ENCODE measurements at regions not wholly inside any gene's neighbourhood (a gene's known extent, or its start where the extent isn't known, plus 50 kb on each side); places are given as distances from the start of the nearest gene placed in this dataset.
A peak's percentile ranks its signal among the peaks of the same experiment; 100 is the strongest.
"Not testable (repeated sequence)": the region's sequence is repeated elsewhere in the genome, so short reads cannot be mapped to it uniquely, and the experiment has no call there.

GRCh38 chr19:30817965-30818567 is 445.9 kb downstream of the ZNF536 start:
- DNase-seq (ENCODE audit: low spot score), result no peak

DNA sequence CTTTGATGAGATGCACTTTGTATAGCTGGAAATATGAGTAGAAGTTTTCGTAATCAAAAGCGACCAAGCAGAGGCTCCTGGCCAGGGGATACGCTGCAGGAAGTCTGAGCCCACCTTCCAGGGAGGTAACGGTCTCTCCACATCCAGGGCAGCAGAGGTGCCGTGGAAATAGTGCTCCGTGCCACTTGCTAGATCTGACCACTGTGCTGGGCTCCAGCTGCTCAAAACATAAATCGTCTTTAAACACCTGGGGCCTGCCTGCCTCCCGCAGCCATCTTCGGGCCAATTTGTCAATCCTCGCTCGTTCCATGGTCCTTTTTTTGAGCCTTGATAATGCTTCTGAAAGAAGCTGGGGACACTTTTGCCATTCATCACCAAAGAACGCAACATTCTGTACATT is 445.0 kb downstream of the ZNF536 start:
- no peak for DNase-seq (ENCODE audit: low spot score)

DNA sequence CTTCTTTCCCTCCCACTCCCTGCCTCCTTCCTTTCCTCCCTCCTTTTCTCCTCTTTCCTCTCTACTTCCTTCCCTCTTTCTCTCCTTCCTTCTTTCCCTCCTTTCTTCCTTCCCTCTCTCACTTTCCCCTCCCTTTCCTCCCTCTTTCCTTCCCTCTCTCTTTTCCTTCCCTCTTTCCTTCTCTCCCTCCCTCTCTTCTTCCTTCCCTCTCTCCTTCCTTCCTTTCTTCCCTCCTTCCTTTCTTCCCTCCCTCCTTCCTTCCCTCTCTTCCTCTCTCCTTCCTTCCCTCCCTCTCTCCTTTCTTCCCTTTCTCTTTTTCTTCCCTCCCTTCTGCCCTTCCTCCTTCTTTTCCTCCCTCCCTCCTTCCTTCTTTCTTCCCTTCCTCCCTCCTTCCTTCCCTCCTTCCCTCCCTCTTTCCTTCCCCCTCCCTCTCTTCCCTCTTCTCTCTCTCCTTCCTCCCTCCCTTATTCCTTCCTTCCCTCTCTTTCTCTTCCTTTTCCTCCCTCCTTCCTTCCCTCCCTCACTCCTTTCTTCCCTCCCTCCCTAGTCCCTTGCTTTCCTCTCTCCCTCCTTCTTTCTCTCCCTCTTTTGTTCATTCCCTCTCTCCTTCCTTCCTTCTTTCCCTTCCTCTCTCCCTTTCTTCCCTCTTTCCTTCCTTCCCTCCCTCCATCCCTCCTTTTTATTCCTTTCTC is 443.9 kb downstream of the ZNF536 start:
- no peak for DNase-seq (ENCODE audit: low spot score)

DNA sequence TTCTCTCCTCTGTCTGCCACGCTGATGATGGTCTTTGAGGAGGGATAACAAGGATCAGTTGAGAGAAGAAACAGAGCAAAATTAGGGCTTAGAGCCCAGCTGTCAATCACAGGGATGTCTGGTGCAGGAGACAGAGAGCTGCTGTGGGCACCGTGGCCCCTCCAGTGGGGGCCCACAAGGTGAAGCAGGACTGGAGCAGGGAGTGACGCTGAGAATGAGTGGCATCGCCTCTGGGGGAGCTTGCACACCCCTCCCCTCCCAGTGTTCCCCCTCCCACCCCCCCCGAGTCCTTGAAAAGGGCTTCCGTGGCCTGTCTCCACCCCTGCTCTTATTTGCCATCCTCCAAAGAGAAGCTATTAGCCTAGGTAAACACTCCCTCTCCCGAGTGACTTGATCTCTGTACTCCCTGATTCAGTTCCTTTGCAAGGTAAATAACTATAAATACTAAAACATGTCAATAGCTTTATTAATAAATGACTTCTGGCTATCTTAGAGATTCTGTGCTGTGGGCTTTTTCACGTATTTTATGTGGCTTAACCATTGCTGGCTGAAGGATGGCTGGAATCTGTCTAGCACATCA is 440.0 kb downstream of the ZNF536 start:
- no peak for DNase-seq (ENCODE audit: low spot score)

DNA sequence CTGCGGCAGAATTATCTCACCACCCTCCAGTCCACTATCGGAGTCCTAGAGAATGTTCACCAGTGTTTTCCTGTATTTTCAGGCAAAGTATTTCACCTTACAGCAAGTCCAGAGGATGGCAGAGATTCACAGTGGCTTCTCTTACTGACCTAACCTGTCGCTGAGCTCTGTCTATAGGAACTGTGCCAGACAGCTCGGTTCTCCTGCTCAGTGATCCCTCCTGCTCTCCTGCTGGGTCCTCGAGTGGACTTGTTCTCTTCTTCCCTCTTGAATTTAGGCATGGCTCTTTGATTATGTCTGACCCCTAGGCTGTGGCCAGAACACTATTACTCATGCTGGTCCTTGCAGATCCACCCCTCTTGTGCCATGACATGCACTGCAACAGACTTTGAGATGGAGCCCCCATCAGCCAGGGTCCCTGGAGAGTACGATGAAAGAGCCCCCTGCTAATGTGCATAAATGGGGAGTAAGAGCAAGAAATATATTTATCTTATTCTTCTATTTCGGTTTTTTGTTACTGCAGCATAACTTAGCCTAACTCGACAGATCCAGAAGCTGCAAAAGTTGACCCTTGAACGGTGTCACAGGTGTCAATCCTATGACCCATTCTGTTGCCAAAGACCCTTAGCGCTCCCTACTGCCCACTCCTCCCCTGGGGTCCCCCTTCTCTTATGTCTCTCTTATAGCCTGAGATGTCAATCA is 439.4 kb downstream of the ZNF536 start:
- no peak for DNase-seq (ENCODE audit: low spot score)

GRCh38 chr19:30810726-30811125 is 438.5 kb downstream of the ZNF536 start:
- DNase-seq (ENCODE audit: low spot score), result no peak

DNA sequence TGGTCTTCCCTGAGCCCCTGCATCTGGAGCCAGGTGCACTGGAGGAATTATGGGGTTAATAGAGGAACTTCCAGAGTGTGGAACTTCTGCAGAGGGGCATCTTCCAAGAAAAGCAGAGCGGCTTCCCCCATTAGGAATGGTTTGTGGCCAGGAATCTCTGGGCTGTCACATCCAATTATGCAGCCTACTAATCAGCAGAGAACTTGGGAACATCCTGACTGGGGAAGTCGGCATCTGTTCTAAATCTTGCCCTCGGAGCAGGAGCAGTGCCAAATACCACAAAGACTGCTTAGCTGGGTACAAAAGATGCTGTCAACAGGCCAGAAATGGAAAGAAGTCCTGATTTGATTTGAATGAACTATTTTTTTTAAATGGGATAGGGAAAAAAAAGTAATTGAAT is 435.1 kb downstream of the ZNF536 start:
- no peak for DNase-seq (ENCODE audit: low spot score)

DNA sequence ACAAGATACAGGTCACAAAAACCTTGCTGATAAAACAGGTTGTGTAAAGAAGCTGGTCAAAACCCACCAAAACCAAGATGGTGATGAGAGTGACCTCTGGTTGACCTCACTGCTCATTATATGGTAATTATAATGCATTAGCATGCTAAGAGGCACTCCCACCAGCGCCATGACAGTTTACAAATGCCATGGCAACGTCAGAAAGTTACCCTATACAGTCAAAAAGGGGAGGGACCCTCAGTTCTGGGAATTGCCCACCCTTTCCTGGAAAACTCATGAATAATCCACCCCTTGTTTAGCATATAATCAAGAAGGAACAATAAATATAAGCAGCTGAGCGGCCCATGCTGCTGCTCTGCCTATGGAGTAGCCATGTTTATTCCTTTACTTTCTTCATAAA is 434.1 kb downstream of the ZNF536 start:
- no peak for DNase-seq (ENCODE audit: low spot score)

DNA sequence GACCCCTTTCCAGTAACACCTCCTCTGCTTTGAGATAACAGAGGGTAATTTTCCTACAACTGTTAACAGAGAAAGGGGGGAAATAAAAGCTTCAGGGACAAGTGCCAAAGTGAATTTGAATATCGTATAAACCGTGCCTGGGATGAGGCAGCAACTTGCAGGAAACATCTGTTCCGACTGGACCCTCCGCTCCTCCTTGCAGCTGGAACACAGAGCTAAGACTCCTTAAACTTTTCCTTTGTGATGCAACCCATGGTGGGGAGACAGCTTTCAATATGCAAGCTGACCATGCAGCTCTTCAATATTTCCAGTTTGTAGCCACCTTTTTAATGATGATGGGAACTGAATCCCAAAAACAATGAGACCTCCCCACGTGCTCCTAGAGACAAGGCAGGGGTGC is 432.6 kb downstream of the ZNF536 start:
- DNase-seq (ENCODE audit: low spot score), result no peak

GRCh38 chr19:30804333-30804732 is 432.1 kb downstream of the ZNF536 start:
- DNase-seq (ENCODE audit: low spot score), result not testable (repeated sequence)

DNA sequence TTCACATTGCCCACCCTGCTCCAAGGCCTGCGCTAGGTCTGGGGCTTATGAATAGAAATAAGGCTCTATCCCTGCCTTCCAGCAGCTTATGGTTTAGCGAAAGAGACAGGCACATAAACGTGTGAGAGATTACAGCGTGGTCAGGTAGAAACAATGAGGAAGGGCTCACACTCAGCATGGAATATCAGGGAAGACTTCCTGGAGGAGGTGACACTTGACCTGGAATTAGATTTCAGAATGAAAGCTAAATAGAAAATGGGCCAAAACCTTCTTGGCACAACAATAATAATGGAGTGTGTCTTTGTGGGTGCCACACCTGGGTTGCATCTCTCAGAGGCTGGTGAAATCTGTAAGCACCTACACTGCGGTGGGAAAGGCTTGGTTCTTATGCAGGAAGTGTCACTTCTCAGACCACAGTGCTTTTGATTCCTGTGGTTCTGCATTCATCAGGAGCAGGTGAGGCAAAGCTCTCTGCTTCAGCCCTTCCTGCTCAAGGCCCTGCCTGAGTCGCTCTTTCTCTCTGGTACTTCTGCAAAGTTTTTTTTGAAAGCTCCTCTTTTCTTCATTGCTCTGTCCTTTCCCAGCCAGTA is 430.3 kb downstream of the ZNF536 start:
- no peak for DNase-seq (ENCODE audit: low spot score)

DNA sequence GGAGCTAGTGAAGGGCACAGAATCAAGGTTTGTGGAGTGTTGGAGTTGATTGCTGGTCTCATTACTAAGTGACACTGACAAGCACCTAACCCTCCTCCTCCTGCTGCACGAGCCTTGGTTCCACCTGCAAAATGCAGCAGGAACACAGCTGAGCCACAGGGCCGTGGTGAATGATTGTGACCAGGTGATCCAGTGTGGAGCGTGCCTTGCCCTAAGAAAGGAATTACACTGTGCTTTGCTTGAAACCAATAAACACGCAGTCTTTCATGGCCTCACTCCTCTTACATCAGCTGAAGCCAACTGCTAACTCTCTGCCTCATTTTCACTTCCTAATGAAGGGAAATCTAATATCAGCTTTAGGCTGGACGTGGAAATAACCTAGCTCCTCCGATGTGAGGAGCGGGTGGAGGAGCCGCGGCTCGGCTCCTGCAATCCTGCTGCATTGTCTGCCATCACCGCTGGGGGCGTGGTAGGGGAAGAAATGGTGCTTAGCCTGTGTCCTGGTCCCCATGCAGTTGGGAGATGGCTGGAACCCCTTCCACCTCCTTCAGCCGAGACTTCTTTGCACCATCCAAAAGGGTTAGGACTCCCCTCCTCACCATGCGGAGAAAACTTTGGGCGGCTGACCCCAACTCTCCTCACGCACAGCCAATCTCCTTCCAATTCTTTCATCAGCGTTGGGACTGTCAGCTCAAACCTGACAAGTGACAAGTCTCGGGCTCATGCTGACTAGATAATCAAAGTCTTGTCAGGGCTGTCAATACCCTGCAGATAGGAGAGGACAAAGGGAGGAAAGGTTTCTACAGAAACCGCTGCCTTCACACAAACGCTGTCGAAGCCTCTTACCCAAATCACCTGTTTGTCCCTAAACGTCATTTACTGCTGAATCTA is 427.9 kb downstream of the ZNF536 start:
- DNase-seq (ENCODE audit: low spot score), result peak; percentile 18

GRCh38 chr19:30795727-30796126 is 423.5 kb downstream of the ZNF536 start:
- DNase-seq (ENCODE audit: low spot score), result no peak

GRCh38 chr19:30792561-30793505 is 420.6 kb downstream of the ZNF536 start:
- DNase-seq (ENCODE audit: low spot score), result no peak

GRCh38 chr19:30791088-30791487 is 418.9 kb downstream of the ZNF536 start:
- DNase-seq (ENCODE audit: low spot score), result no peak

- DNase-seq (ENCODE audit: low spot score), result no peak
These were observed 418.0 kb downstream of the ZNF536 start for GRCh38 chr19:30790056-30790680.

- no peak for DNase-seq (ENCODE audit: low spot score)
These were observed 416.1 kb downstream of the ZNF536 start for GRCh38 chr19:30788105-30788765.

DNA sequence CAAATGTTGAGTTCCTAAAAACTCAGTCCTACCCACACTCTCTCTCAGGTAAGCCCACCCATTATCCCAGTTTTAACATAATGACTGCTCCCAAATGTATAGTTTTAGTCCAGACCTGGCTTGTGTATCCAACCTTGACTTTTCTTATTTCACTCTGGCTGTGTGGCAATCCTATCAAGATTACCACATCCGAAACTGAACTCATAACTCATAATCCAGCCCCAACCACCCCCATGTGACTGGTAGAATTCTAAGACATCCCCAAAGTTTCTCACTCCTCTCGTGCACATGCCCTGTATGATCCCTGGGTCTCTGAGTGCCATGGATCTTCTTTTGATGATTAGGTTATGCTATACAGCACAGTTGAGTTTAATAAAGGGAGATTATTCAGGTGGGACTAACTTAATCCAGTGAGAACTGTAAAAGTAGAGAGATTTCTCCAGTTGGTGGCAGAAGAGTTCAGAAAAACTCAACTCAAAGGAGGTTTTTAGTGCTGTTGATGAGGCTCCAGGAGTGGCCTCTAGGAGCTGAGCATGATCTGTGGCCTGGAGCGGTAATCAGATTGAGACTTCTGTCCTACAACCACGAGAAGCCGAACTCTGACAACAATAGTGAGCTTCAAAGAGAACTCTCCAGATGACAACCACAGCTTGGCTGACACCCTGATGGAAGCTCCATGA is 413.4 kb downstream of the ZNF536 start:
- no peak for DNase-seq (ENCODE audit: low spot score)
